HG03066 (cell line): ENCODE measurements at regions not wholly inside any gene's neighbourhood (a gene's known extent, or its start where the extent isn't known, plus 50 kb on each side); places are given as distances from the start of the nearest gene placed in this dataset.

ENCODE experiments used
- ATAC-seq: cut with Tn5 transposase; IDR thresholded peaks from one replicate; pipeline ENCODE4 v1.9.1; 2021; ENCODE audit warnings: low read depth; ENCODE audit not compliant: unreplicated experiment

- ATAC-seq = no peak
Measured at GRCh38 chr7:142380069-142380468, 122.2 kb upstream of the PRSS58 start.

- ATAC-seq = no peak
Measured at GRCh38 chr7:142379201-142379885, 121.5 kb upstream of the PRSS58 start.

- ATAC-seq = no peak
Measured at GRCh38 chr7:142377567-142377966, 119.7 kb upstream of the PRSS58 start.

GRCh38 chr7:142376356-142376997, 118.6 kb upstream of the PRSS58 start:
- ATAC-seq = no peak

- no peak for ATAC-seq
Measured at GRCh38 chr7:142375710-142376313, 118.0 kb upstream of the PRSS58 start.

- ATAC-seq = no peak
Measured at GRCh38 chr7:142372727-142373126, 114.9 kb upstream of the PRSS58 start.

- ATAC-seq = no peak
Measured at GRCh38 chr7:142371586-142372377, 113.9 kb upstream of the PRSS58 start.

- ATAC-seq = no peak
Measured at GRCh38 chr7:142365410-142365842, 107.6 kb upstream of the PRSS58 start.

GRCh38 chr7:142364551-142364950, 106.7 kb upstream of the PRSS58 start:
- ATAC-seq = no peak

GRCh38 chr7:142362349-142362748, 104.5 kb upstream of the PRSS58 start:
- ATAC-seq = no peak

GRCh38 chr7:142359694-142360279, 101.9 kb upstream of the PRSS58 start:
- ATAC-seq = no peak

- ATAC-seq = peak; percentile 90
Measured at GRCh38 chr7:142357953-142358520, 100.2 kb upstream of the PRSS58 start.

GRCh38 chr7:142356166-142356565, 98.3 kb upstream of the PRSS58 start:
- ATAC-seq = no peak

- ATAC-seq = no peak
Measured at GRCh38 chr7:142355328-142355727, 97.5 kb upstream of the PRSS58 start.

GRCh38 chr7:142353147-142354060, 95.5 kb upstream of the PRSS58 start:
- no peak for ATAC-seq

- no peak for ATAC-seq
Measured at GRCh38 chr7:142352543-142352942, 94.7 kb upstream of the PRSS58 start.

- no peak for ATAC-seq
Measured at GRCh38 chr7:142351145-142351544, 93.3 kb upstream of the PRSS58 start.

GRCh38 chr7:142349670-142350405, 92.0 kb upstream of the PRSS58 start:
- ATAC-seq = no peak

GRCh38 chr7:142348921-142349405, 91.1 kb upstream of the PRSS58 start:
- ATAC-seq = no peak
